Osteocyte (in vitro differentiated cells): ENCODE measurements at regions not wholly inside any gene's neighbourhood (a gene's known extent, or its start where the extent isn't known, plus 50 kb on each side); places are given as distances from the start of the nearest gene placed in this dataset.

Experiments used
- DNase-seq: peaks from one replicate; pipeline ENCODE4 v3.0.0; 2021; ENCODE audit warnings: mixed read lengths; ENCODE audit not compliant: unreplicated experiment; ENCODE audit errors: extremely low spot score
- H3K27ac Mint-ChIP-seq: one replicate; pipeline ENCODE4 v1.8.0; 2021; ENCODE audit warnings: mild to moderate bottlenecking, mixed read lengths; ENCODE audit not compliant: unreplicated experiment
- H3K27me3 Mint-ChIP-seq: one replicate; pipeline ENCODE4 v1.8.0; 2021; ENCODE audit warnings: mixed read lengths; ENCODE audit not compliant: unreplicated experiment
- H3K36me3 Mint-ChIP-seq: one replicate; pipeline ENCODE4 v1.8.0; 2021; ENCODE audit warnings: mixed read lengths; ENCODE audit not compliant: unreplicated experiment
- H3K4me1 Mint-ChIP-seq: one replicate; pipeline ENCODE4 v1.8.0; 2021; ENCODE audit warnings: mixed read lengths; ENCODE audit not compliant: unreplicated experiment
- H3K4me3 Mint-ChIP-seq: one replicate; pipeline ENCODE4 v1.8.0; 2021; ENCODE audit warnings: mild to moderate bottlenecking, moderate library complexity, mixed read lengths; ENCODE audit not compliant: unreplicated experiment
- H3K9me3 Mint-ChIP-seq: one replicate; pipeline ENCODE4 v1.8.0; 2021; ENCODE audit warnings: mixed read lengths; ENCODE audit not compliant: unreplicated experiment
- CTCF ChIP-seq: fragments of 200-600 bp; sonication (generic); IDR thresholded peaks from 2 replicates; pipeline ENCODE4 v1.5.0; 2021; ENCODE audit warnings: antibody characterized with exemption, mild to moderate bottlenecking, moderate library complexity

DNA sequence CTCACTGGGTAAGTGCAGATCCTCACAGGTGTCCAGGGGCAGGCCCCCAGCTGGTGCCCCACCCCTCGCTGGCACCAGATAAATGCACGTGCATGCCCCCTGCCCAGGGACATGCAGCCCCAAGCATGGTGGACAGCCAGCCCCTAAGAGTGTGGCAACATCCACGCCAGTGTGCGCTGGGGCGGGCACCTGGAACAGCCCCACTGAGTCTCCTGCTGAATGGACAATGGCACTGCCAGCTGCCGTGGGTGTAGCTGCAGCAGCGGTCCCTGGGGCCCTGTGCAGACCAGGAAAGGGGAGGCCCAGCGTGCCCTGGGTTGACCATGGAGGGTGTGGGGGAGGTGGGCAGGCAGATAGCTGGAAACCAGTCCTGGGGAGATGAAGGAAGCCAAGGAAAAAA, 538.7 kb upstream of the SGCG start:
- Mint-ChIP-seq H3K27ac (no peak overlapping the region), H3K36me3 (no peaks in the 10 kb centered on the region), H3K4me3 (no peak overlapping the region), H3K9me3 (peaks cover 36% of the 10 kb centered on the region), H3K27me3 (no peaks in the 10 kb centered on the region), H3K4me1 (no peaks in the 10 kb centered on the region)
- no peak for TF ChIP-seq CTCF
- DNase-seq, result no peak

DNA sequence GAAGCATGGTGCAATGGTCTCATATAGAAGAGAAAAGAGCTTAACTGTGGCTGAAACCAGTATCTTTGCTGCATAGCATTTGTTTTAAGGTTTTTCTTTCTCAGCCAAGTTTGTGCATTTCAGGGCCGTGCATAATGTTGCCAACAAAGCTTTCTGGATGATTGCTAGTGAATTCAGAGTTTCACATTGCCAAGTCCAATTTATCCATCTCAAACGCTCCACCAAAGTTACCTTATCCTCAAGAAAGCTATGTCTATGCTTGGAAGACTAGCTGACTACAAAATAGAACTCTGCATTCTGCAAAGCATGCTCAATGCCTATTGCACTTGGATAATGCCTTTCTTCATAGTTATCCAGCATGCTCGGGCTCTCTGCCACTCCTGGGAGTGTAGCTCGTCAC, 535.8 kb upstream of the SGCG start:
- no peak overlapping the region for H3K4me3 Mint-ChIP-seq
- no peaks in the 10 kb centered on the region for H3K4me1 Mint-ChIP-seq
- H3K36me3 Mint-ChIP-seq, result no peaks in the 10 kb centered on the region
- TF ChIP-seq CTCF, result no peak
- H3K9me3 Mint-ChIP-seq, result peaks cover 28% of the 10 kb centered on the region
- no peak for DNase-seq
- no peak overlapping the region for H3K27ac Mint-ChIP-seq
- H3K27me3 Mint-ChIP-seq, result no peaks in the 10 kb centered on the region

- DNase-seq, result no peak
- no peaks in the 10 kb centered on the region for H3K4me1 Mint-ChIP-seq
- no peak for TF ChIP-seq CTCF
- no peak overlapping the region for H3K27ac Mint-ChIP-seq
- H3K36me3 Mint-ChIP-seq, result no peaks in the 10 kb centered on the region
- peaks cover 25% of the 10 kb centered on the region for H3K9me3 Mint-ChIP-seq
- H3K4me3 Mint-ChIP-seq, result no peak overlapping the region
- H3K27me3 Mint-ChIP-seq, result no peaks in the 10 kb centered on the region
Measured at GRCh38 chr13:22647156-22647850, 533.5 kb upstream of the SGCG start.

DNA sequence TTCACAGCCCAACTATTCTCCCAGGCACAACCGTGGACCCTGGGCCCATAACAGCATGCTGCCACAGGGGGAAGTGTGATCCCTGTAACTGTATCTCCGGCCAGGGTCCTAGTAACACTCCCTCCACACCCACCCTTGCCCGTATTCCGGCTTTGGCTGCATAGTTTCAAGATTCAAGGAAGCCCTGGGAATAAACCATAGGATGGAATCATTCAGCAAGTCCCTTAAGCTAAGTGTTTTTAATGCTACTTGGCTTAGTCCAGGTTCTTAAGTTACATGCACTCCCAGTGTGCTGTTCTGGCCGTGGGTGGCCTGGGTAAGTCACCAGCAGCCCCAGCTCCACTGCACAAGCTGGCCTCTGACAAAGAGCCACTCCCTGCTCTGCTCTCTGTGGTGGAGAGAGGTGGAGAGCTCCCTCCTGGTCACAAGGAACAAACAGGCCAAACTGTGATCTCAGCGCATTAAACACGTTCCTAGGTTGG, 532.4 kb upstream of the SGCG start:
- TF ChIP-seq CTCF, result no peak
- Mint-ChIP-seq H3K4me3 (no peak overlapping the region), H3K36me3 (no peaks in the 10 kb centered on the region), H3K27me3 (no peaks in the 10 kb centered on the region), H3K4me1 (no peaks in the 10 kb centered on the region), H3K9me3 (peaks cover 20% of the 10 kb centered on the region), H3K27ac (no peak overlapping the region)
- no peak for DNase-seq

DNA sequence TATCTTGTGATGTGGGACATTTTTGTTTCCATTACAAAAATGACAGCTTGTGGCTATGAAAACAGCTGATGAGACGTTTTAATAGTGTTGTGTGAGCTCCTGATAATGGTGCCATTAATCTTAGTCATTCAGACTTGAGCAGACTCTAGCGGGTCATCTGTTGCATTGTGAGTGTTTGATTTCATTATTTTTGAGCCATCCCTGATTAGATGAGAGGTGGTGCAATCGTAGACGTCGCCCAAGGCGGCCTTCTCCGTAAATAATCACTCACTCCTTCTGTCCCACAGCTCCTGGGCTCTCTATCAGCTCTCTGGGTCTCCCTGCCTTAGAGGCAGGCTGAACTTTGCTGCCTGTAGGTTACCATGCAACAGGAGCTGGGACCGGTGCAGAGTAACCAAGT, 528.0 kb upstream of the SGCG start:
- Mint-ChIP-seq H3K36me3 (no peaks in the 10 kb centered on the region), H3K4me3 (no peak overlapping the region), H3K9me3 (no peaks in the 10 kb centered on the region), H3K4me1 (no peaks in the 10 kb centered on the region), H3K27me3 (no peaks in the 10 kb centered on the region), H3K27ac (no peak overlapping the region)
- no peak for DNase-seq
- no peak for TF ChIP-seq CTCF
